ENCODE measurements at regions not wholly inside any gene's neighbourhood (a gene's known extent, or its start where the extent isn't known, plus 50 kb on each side); places are given as distances from the start of the nearest gene placed in this dataset.

DNA sequence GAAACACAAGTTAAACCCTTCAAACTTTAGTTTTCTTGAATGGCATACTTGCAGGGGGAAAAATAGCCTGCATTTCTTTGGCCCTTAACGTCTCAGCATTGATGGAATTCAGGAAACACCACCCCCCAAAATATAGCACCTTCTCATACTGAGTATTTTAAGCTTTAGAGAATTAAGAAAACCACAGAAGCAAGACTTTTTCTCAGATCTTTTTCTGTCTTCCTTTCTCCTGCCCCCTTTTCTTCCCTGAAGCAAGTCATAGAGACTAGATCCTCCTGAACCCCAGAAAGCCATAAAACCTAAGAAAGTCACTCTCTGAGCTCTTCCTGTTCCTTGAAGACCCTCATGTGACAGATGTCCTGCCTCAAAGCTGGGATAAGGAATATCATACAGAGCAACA is 1069.9 kb downstream of the EFNA5 start:
- dilution Hi-C loops (cut with MboI; ENCODE audit: extremely low pct_ligation_motif_present, low sequenced_read_pairs) = no loop called here
- Histone ChIP-seq H3K4me2 (ENCODE audit: insufficient read depth, low read length) (no peak overlapping the region), H3K9ac (replicated peaks; ENCODE audit: extremely low read depth, insufficient read depth, low read length) (no peak overlapping the region), H3K27me3 (ENCODE audit: control insufficient read depth in 2 of 2, insufficient read depth in 2 of 2, low read length in 2 of 2) (no peaks in the 10 kb centered on the region), H3K79me2 (ENCODE audit: control insufficient read depth, insufficient read depth, low read length) (no peaks in the 10 kb centered on the region), H4K20me1 (replicated peaks; ENCODE audit: control insufficient read depth, extremely low read depth, insufficient read depth, low read length) (no peaks in the 10 kb centered on the region), H3K4me3 (replicated peaks in 1 of 3; ENCODE audit: insufficient read depth in 1 of 3, low read depth in 1 of 3, low read length in 3 of 3) (no peak overlapping the region), H3K27ac (ENCODE audit: insufficient read depth, low read depth, low read length) (no peak overlapping the region), H3K9me1 (replicated peaks; ENCODE audit: control insufficient read depth, extremely low read depth, insufficient read depth, low read length) (no peaks in the 10 kb centered on the region), H3K36me3 (ENCODE audit: control insufficient read depth in 2 of 2, extremely low read depth in 1 of 2, insufficient read depth in 2 of 2, low read length in 2 of 2) (no peaks in the 10 kb centered on the region), H3K4me1 (ENCODE audit: control insufficient read depth, extremely low read depth, insufficient read depth, low read length) (no peaks in the 10 kb centered on the region), H2AFZ (ENCODE audit: low read depth, low read length) (no peak overlapping the region), H3K9me3 (replicated peaks; ENCODE audit: control insufficient read depth, insufficient read depth, low read length) (no peaks in the 10 kb centered on the region)
- DNase-seq (ENCODE audit: low read depth, low spot score) = no peak
- no peak for TF ChIP-seq GATA2 (IDR thresholded peaks at IDR 0.05; ENCODE audit: insufficient read depth, insufficient read length, low read depth, low read length)
- no peak for TF ChIP-seq FOS (IDR thresholded peaks at IDR 0.05; ENCODE audit: borderline replicate concordance, insufficient read depth, low read length)
- TF ChIP-seq MYC (IDR thresholded peaks at IDR 0.05; ENCODE audit: low read depth, low read length) = no peak
- no peak for TF ChIP-seq POLR2AphosphoS5 (IDR thresholded peaks at IDR 0.05; ENCODE audit: insufficient read depth, low read depth, low read length)
- TF ChIP-seq POLR2A (IDR thresholded peaks at IDR 0.05; ENCODE audit: low read depth, low read length) = no peak
- TF ChIP-seq, protein P1, sequence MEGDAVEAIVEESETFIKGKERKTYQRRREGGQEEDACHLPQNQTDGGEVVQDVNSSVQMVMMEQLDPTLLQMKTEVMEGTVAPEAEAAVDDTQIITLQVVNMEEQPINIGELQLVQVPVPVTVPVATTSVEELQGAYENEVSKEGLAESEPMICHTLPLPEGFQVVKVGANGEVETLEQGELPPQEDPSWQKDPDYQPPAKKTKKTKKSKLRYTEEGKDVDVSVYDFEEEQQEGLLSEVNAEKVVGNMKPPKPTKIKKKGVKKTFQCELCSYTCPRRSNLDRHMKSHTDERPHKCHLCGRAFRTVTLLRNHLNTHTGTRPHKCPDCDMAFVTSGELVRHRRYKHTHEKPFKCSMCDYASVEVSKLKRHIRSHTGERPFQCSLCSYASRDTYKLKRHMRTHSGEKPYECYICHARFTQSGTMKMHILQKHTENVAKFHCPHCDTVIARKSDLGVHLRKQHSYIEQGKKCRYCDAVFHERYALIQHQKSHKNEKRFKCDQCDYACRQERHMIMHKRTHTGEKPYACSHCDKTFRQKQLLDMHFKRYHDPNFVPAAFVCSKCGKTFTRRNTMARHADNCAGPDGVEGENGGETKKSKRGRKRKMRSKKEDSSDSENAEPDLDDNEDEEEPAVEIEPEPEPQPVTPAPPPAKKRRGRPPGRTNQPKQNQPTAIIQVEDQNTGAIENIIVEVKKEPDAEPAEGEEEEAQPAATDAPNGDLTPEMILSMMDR (IDR thresholded peaks at IDR 0.05; ENCODE audit: extremely low read depth in 1 of 2, insufficient read depth in 1 of 2, low read depth in 1 of 2, low read length in 2 of 2) = no peak
- TF ChIP-seq EZH2 (IDR thresholded peaks at IDR 0.05; ENCODE audit: borderline replicate concordance, low read depth, low read length, severe bottlenecking) = no peak
- no peak for TF ChIP-seq JUN (IDR thresholded peaks at IDR 0.05; ENCODE audit: borderline replicate concordance, insufficient read depth, insufficient read length, low read depth)
- TF ChIP-seq, protein P2, sequence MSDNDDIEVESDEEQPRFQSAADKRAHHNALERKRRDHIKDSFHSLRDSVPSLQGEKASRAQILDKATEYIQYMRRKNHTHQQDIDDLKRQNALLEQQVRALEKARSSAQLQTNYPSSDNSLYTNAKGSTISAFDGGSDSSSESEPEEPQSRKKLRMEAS (IDR thresholded peaks at IDR 0.05; ENCODE audit: insufficient read depth, insufficient read length) = no peak
- ChIA-PET CTCF (interaction anchor here (1.6 kb wide), 1 partner anchor 10 kb away, joined by 8 read pairs; no protein-coding TSS in a partner anchor), POLR2A (no interaction called here)
- BruUV-seq (replicated peaks) = no TSS peak
- intact Hi-C loops (cut with micrococcal nuclease) = no loop called here
- no peak for FAIRE-seq

All from endothelial cell of umbilical vein (primary cell).